Psoas muscle (tissue), 7 donors: ENCODE measurements at regions not wholly inside any gene's neighbourhood (a gene's known extent, or its start where the extent isn't known, plus 50 kb on each side); places are given as distances from the start of the nearest gene placed in this dataset.

ENCODE experiments used
- ATAC-seq, 4 donors: fragments of 200-7000 bp; cut with Tn5 transposase; one replicate each; pipeline ENCODE4 v1.9.1; 2020; ENCODE audit warnings: moderate library complexity in 3 of 4, mild to moderate bottlenecking in 2 of 4
- DNase-seq, 2 donors: peaks; one replicate each; pipeline ENCODE4 v3.0.0-alpha.2; 2020
- H3K27ac ChIP-seq: fragments of 200-600 bp; one replicate; pipeline ENCODE4 v1.8.0; 2022
- H3K27me3 ChIP-seq, 3 donors: fragments of 200-600 bp in 1 of 3; one replicate each; pipeline versions ENCODE4 v1.6.1 to v1.8.0; 2013 to 2022; ENCODE audit warnings: low read length in 2 of 3, mild to moderate bottlenecking in 2 of 3, moderate library complexity in 1 of 3; ENCODE audit not compliant: insufficient read depth in 3 of 3
- H3K36me3 ChIP-seq, 2 donors: fragments of 200-600 bp in 1 of 2; one replicate each; pipeline versions ENCODE4 v1.6.1 to v1.8.0; 2013 to 2022; ENCODE audit warnings: low read depth in 1 of 2, mild to moderate bottlenecking in 1 of 2, moderate library complexity in 1 of 2; ENCODE audit not compliant: insufficient read depth in 1 of 2
- H3K4me1 ChIP-seq: fragments of 200-600 bp; one replicate; pipeline ENCODE4 v1.8.0; 2022
- H3K4me3 ChIP-seq: fragments of 200-600 bp; one replicate; pipeline ENCODE4 v1.8.0; 2022; ENCODE audit warnings: mild to moderate bottlenecking
- H3K9me3 ChIP-seq: fragments of 200-600 bp; one replicate; pipeline ENCODE4 v1.8.0; 2022
- WGBS, 3 donors: extraction: QIAGEN DNeasy Blood & Tissue Kit; methylation state at CpG; one replicate each; pipeline versions ENCODE4 v1.1.6 to v1.1.7; 2013; 5-methylcytosine and 5-hydroxymethylcytosine counted together
- intact Hi-C, 2 donors: fragments of 100-400 bp; cut with DNase I; formaldehyde crosslinking; loops; one replicate each; pipeline versions ENCODE4 v1.11.0 to v1.14.2; 2022
- TF ChIP-seq, protein P1 (sequence below): fragments of 200-600 bp; IDR thresholded peaks from one replicate; pipeline ENCODE4 v1.8.0; 2022; ENCODE audit warnings: antibody characterized with exemption
- donor health status: healthy with polysubstance abuse.
- donor health status: DM: no; HTN: no; CAD: no; lungs with moderate emphysema.
- donor health status: Bipolar disorder and iron deficiency.
- donor health status: healthy.
- donor health status: DM: yes; HTN: yes; CAD: no.
- donor health status: DM: no; HTN: no; CAD: no.
- donor health status: DM: yes; HTN: yes; CAD: no.

DNA sequence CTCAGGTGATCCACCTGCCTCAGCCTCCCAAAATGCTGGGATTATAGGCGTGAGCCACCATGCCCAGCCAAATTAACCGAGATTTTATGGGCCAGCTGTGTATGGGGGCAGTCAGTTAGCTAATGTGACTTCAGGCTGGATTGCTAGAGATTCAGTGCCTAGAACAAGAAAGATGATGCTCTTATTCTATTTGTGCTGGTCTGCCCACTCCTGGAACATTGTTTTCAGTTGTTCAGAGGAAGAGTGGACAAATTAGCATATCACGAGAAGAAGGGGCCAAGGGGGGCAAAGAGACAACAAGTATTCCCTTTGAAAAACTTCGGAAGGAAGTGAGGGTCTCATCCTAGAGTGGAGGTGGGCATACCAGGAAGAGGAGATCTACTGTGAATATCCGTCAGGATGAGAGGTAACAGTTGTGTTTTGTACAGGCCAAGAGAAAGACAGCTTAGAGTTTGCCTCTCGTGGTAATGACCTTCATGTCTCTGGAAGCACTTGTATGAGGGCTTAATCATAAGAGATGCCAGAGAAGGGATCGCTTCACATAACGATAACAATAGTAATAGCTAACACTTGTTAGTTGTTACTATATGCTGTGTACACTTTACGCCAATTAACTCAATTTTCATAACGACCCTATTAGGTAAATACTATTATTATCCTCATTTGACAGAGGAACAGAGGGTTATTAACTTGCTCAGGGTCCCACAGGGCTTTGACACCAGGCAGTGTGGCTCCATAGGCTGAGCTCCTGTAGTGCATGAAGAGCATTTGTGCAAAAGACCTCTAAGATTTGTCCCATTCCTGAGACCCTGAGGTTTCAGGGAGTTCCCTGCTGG lies 138.3 kb downstream of the DDX1 start:
- intact Hi-C loops, result no loop called here
- peak in 3 of 4 donors; percentile 25 to 41 (median 31) for ATAC-seq
- peaks cover 17% of the 10 kb centered on the region for H3K4me1 ChIP-seq

DNA sequence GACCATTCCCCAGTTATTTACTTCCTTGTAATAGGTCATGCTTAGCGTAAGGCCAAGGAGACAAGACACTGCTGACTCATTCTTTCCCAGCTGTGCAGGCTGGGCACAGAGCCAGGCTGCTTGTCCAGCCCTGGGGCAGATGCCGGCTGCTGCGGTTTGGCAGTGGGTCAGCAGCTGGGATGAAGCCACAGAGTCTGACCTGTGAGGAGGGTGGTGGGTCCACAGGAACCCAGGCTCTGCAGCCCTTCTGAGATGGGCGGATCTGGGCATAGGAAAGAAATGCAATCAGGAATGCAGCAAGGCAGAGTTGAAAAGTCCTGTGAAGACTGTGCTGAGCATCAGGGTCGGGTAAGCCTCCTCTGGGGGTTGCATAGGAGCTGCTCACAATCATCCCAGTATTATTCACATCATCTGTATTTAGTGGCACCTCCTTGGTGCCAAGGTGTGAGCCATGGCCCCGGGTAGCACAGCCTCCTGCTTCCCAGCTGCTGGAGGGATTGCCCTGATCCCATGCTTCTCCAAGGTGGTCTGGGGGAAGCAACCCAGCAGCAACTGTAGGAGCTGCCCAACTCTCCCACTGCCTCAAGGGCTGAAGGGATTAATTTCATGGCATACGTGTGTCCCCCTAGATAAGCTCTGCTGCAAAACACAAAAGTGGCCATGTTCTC lies 139.0 kb downstream of the DDX1 start:
- peak; percentile 95 to 96 (median 95) for ATAC-seq
- intact Hi-C loops, result no loop called here
- TF ChIP-seq, protein P1, sequence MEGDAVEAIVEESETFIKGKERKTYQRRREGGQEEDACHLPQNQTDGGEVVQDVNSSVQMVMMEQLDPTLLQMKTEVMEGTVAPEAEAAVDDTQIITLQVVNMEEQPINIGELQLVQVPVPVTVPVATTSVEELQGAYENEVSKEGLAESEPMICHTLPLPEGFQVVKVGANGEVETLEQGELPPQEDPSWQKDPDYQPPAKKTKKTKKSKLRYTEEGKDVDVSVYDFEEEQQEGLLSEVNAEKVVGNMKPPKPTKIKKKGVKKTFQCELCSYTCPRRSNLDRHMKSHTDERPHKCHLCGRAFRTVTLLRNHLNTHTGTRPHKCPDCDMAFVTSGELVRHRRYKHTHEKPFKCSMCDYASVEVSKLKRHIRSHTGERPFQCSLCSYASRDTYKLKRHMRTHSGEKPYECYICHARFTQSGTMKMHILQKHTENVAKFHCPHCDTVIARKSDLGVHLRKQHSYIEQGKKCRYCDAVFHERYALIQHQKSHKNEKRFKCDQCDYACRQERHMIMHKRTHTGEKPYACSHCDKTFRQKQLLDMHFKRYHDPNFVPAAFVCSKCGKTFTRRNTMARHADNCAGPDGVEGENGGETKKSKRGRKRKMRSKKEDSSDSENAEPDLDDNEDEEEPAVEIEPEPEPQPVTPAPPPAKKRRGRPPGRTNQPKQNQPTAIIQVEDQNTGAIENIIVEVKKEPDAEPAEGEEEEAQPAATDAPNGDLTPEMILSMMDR, result no peak
- H3K27me3 ChIP-seq, result no peaks in the 10 kb centered on the region
- peaks cover 17% of the 10 kb centered on the region for H3K4me1 ChIP-seq
- no peak overlapping the region for H3K4me3 ChIP-seq
- WGBS, 3 donors, result 9 to 11% (median 10%) methylated on average over 7 of the region's 7 CpGs
- H3K27ac ChIP-seq, result peak overlapping the region; percentile 36
- DNase-seq, result peak; percentile 92 to 95
- H3K9me3 ChIP-seq, result no peaks in the 10 kb centered on the region
- H3K36me3 ChIP-seq, result no peaks in the 10 kb centered on the region

More for the DNA sequence above, 138.3 kb downstream of the DDX1 start:
- TF ChIP-seq, protein P1, result no peak
- DNase-seq, result no peak
- 50 to 63% (median 57%) methylated on average over 10 of the region's 10 CpGs for WGBS, 3 donors
- Histone ChIP-seq H3K4me3 (no peak overlapping the region), H3K27ac (peak overlapping the region; percentile 36), H3K9me3 (no peaks in the 10 kb centered on the region), H3K36me3 (no peaks in the 10 kb centered on the region), H3K27me3 (no peaks in the 10 kb centered on the region)

DNA sequence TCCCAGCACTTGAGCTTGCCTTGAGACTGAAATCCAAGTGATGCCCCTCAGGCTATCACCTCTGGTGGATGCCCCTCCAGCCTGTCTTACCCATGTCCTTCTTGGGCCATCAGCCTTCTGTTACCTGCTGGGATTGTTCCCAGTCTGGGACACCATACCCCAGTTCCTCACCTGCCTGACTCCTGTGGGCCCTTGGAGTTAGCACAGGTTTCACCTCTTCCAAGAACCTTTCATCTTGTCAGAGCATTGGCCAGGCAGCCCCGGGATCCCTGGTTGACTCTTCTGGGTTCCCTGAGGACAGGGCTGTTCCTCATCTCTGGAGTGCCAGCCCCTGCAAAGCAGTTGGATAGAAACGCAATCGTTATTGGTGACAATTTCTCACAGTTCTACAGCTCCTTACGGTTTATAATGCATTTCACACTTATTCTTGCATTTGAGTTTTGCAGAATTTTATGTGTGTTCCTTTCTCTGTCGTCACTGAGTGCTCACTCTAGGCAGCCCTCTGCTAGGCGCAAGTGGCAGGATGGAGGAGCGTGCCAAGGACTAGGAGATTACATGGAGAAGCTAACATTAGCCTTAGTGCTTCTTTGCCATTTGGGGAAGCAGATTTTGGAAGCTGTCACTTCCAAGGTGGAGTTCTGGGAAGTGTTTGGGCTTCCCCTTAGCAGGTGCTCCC lies 139.7 kb downstream of the DDX1 start:
- ATAC-seq, result no peak
- intact Hi-C loops, result no loop called here
- H3K4me1 ChIP-seq, result peaks cover 17% of the 10 kb centered on the region
- TF ChIP-seq, protein P1, result no peak
- no peak overlapping the region for H3K27ac ChIP-seq
- no peak for DNase-seq
- no peaks in the 10 kb centered on the region for H3K36me3 ChIP-seq
- no peaks in the 10 kb centered on the region for H3K9me3 ChIP-seq
- 57 to 71% (median 64%) methylated on average over 7 of the region's 7 CpGs for WGBS, 3 donors
- no peak overlapping the region for H3K4me3 ChIP-seq
- H3K27me3 ChIP-seq, result no peaks in the 10 kb centered on the region

DNA sequence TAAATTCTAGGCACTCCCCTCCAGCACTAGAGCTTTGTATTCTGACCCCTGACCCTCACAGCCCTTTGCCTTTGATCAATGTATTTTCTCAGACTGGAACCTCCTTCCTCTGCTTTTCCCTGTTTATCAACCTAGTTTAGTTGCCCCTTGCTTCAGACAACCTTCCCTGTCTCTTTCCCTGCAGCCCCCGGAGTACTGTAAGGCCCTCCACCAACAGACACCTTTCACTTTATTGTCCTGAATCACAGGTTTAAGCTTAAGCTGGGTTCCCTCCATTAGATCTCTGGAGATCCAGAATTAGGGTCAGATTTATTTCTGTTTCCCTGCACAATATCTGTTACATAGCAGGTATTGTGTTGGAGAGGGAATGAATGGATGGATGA lies 140.2 kb downstream of the DDX1 start:
- TF ChIP-seq, protein P1, result no peak
- DNase-seq (no peak), ATAC-seq (no peak)
- Histone ChIP-seq H3K4me1 (peaks cover 17% of the 10 kb centered on the region), H3K36me3 (no peaks in the 10 kb centered on the region), H3K27me3 (no peaks in the 10 kb centered on the region), H3K4me3 (no peak overlapping the region), H3K27ac (no peak overlapping the region), H3K9me3 (no peaks in the 10 kb centered on the region)
- intact Hi-C loops, result no loop called here
- 81 to 88% (median 86%) methylated on average over 1 of the region's 1 CpG for WGBS, 3 donors
